Ishikawa (cell line): ENCODE measurements at regions not wholly inside any gene's neighbourhood (a gene's known extent, or its start where the extent isn't known, plus 50 kb on each side); places are given as distances from the start of the nearest gene placed in this dataset.

Source experiments
- CEBPB ChIP-seq: IDR thresholded peaks from 2 replicates; pipeline ENCODE4 v1.6.1; 2012
- CREB1 ChIP-seq: IDR thresholded peaks from 2 replicates; pipeline ENCODE4 v1.6.1; 2012; ENCODE audit warnings: low read depth
- EGR1 ChIP-seq: IDR thresholded peaks from 2 replicates; pipeline ENCODE4 v1.6.1; 2012
- EP300 ChIP-seq: IDR thresholded peaks from 2 replicates; pipeline ENCODE4 v1.6.1; 2012; ENCODE audit warnings: borderline replicate concordance
- FOXM1 ChIP-seq: IDR thresholded peaks from 2 replicates; pipeline ENCODE4 v1.6.1; 2012; ENCODE audit warnings: low read depth, borderline replicate concordance
- MAX ChIP-seq: IDR thresholded peaks from 2 replicates; pipeline ENCODE4 v1.6.1; 2012
- NFIC ChIP-seq: IDR thresholded peaks from 2 replicates; pipeline ENCODE4 v1.6.1; 2012
- RAD21 ChIP-seq: IDR thresholded peaks from 2 replicates; pipeline ENCODE4 v1.6.1; 2012; ENCODE audit warnings: low read depth
- TAF1 ChIP-seq: IDR thresholded peaks from 2 replicates; pipeline ENCODE4 v1.6.1; 2012; ENCODE audit warnings: low read depth, mild to moderate bottlenecking
- TCF12 ChIP-seq: IDR thresholded peaks from 2 replicates; pipeline ENCODE4 v1.6.1; 2012; ENCODE audit warnings: low read depth
- TEAD4 ChIP-seq: IDR thresholded peaks from 2 replicates; pipeline ENCODE4 v1.6.1; 2012
- YY1 ChIP-seq: IDR thresholded peaks from 2 replicates; pipeline ENCODE4 v1.6.1; 2012; ENCODE audit warnings: low read depth
- ZBTB7A ChIP-seq: IDR thresholded peaks from 2 replicates; pipeline ENCODE4 v1.6.1; 2012; ENCODE audit warnings: low read depth
- TF ChIP-seq, protein P1 (sequence below): IDR thresholded peaks from 2 replicates; pipeline ENCODE4 v1.6.1; 2012; ENCODE audit warnings: low read depth, mild to moderate bottlenecking
- TF ChIP-seq, protein P2 (sequence below): IDR thresholded peaks from 2 replicates; pipeline ENCODE4 v1.6.1; 2012

DNA sequence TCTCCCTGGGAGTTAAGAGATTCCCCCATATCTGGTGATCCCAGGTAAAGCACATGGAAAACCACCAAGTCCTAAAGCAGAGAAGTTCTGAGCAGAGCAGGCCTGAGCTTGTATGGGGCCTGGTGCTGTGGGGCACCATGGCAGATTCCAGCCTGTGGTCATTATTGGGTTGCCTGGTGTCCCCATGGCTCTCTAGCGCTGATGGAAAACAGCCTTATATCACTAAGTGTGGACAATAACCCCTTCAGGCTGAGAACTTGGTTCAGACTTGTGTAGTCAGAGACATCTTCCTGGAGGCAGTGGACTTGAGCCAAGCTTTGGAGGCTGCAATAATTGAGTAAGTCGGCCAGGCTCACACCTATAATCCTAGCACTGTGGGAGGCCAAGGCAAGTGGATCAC is 96.8 kb downstream of the MCFD2 start:
- TF ChIP-seq NFIC = no peak
- TF ChIP-seq, protein P1, sequence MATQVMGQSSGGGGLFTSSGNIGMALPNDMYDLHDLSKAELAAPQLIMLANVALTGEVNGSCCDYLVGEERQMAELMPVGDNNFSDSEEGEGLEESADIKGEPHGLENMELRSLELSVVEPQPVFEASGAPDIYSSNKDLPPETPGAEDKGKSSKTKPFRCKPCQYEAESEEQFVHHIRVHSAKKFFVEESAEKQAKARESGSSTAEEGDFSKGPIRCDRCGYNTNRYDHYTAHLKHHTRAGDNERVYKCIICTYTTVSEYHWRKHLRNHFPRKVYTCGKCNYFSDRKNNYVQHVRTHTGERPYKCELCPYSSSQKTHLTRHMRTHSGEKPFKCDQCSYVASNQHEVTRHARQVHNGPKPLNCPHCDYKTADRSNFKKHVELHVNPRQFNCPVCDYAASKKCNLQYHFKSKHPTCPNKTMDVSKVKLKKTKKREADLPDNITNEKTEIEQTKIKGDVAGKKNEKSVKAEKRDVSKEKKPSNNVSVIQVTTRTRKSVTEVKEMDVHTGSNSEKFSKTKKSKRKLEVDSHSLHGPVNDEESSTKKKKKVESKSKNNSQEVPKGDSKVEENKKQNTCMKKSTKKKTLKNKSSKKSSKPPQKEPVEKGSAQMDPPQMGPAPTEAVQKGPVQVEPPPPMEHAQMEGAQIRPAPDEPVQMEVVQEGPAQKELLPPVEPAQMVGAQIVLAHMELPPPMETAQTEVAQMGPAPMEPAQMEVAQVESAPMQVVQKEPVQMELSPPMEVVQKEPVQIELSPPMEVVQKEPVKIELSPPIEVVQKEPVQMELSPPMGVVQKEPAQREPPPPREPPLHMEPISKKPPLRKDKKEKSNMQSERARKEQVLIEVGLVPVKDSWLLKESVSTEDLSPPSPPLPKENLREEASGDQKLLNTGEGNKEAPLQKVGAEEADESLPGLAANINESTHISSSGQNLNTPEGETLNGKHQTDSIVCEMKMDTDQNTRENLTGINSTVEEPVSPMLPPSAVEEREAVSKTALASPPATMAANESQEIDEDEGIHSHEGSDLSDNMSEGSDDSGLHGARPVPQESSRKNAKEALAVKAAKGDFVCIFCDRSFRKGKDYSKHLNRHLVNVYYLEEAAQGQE = no peak

DNA sequence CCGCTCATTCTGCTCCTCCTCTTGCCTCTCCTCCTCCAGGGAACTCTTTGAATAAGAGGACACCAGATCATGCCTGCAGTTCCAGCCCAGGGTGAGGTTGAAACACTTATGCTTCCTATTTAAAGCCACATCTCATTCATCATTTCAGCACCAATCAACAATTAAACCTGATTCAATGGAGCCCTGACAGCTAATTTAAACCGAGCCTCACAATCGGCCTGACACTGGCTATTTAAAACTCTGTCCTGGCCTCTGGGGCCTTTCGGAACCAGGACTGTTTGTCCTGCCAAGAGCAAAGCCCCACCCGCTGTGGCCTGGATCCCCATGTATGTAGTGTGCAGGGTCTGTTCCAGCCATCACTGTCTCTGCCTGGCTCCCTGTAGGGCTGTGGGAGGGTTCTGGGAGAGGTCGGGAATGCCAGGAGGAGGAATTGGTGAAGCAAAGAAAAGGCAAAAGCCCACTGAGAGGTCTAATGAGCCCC is 97.4 kb downstream of the MCFD2 start:
- TF ChIP-seq RAD21 (no peak), ZBTB7A (no peak), TCF12 (no peak), MAX (no peak), TEAD4 (no peak), EGR1 (no peak), TAF1 (no peak)
- TF ChIP-seq, protein P1 = no peak

DNA sequence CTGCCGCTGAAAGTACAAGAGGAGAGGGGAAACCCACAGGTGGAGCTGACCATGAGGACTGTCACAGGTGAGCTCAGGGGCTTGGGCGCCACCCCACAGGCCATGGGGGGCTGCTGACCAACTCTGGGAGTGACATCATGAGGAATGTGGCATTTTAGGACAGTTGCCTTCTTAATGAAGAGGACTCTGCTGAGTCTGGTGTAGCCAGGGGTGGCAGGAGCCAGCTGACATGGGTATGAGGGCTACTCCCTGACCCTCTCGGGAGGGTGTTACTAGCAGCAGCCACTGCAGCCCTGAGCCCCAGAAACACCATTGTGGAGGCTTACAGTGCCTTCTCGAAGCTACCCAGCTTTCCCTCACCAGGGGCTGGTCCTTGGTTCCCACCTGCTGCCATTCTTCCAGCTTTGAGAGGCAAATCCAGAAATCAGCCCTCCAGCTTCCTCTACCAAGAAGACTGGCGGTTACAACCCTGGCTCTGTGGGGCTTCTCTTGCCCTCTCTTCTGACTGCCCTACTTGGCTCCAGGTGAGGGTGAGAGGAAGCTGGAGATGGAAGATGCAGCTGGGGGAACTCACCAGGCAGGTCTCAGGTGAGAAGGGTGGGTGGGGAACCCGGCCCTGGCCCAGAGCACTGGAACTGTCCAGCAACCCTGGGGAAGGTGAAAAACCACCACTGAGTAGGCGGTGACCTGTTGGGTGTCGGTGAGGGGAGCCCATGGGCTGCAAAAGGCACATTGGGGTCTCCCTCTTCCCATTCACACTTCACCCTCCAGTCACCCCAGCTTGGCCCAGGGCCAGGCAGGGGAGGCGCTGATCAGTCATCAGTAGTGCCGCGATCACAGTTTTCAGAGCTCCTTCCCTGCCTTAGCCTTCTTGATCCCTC is 98.5 kb downstream of the MCFD2 start:
- TF ChIP-seq RAD21 (no peak), TCF12 (no peak)
- TF ChIP-seq, protein P1 = peak; percentile 68

DNA sequence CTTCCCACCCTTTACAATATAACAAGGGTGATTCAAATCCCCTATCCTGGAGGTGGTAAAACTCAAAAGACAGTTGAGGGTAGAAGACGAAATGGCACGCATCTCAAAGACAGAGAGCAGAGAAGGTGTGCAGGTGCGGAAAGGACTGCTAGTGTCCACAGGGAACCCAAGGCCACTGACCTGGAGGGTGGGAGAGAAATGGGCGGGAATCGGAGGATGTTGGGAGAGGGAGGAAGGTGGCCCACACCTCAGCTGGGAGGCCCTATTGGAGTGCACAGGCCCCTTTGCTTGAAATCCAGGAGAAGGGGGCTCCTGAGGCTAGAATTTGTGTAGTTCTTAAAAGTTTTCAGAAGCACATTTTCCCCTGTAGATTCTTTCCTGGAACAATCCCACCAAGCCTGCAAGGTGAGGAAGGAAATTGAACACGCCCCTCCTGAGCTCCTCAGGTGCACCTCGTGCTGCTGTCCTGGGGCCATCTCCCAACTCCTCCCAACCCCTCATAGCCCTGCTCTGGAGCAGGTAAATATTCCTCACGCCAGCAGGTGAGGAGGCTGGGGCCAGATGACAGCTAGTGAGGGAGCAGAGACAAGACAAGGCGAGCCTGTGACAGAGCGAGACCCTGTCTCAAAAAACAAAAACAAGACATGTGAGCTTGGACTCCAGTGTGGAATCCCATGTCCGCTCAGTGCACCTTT is 99.3 kb downstream of the MCFD2 start:
- TF ChIP-seq TAF1 (no peak), TCF12 (no peak), RAD21 (no peak), ZBTB7A (no peak), MAX (no peak), TEAD4 (no peak), FOXM1 (no peak), YY1 (no peak), CEBPB (no peak), NFIC (no peak), EP300 (no peak), CREB1 (no peak), EGR1 (no peak)
- TF ChIP-seq, protein P1 = no peak
- TF ChIP-seq, protein P2, sequence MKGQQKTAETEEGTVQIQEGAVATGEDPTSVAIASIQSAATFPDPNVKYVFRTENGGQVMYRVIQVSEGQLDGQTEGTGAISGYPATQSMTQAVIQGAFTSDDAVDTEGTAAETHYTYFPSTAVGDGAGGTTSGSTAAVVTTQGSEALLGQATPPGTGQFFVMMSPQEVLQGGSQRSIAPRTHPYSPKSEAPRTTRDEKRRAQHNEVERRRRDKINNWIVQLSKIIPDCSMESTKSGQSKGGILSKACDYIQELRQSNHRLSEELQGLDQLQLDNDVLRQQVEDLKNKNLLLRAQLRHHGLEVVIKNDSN = no peak
